Erythroblast (primary cell): ENCODE measurements at regions not wholly inside any gene's neighbourhood (a gene's known extent, or its start where the extent isn't known, plus 50 kb on each side); places are given as distances from the start of the nearest gene placed in this dataset.
A peak's percentile ranks its signal among the peaks of the same experiment; 100 is the strongest.
"Not testable (repeated sequence)": the region's sequence is repeated elsewhere in the genome, so short reads cannot be mapped to it uniquely, and the experiment has no call there.

ENCODE experiments used
- DNase-seq, 2 experiments: peaks; one replicate each; lab custom pipeline; 2025; lab: John Stamatoyannopoulos, UW
- GATA1 ChIP-seq: IDR thresholded peaks from 2 replicates; pipeline ENCODE4 v1.6.1; 2011; ENCODE audit warnings: low read depth, mild to moderate bottlenecking, control low read depth, low read length, moderate library complexity
- POLR2A ChIP-seq: IDR thresholded peaks from 2 replicates; pipeline ENCODE4 v1.6.1; 2011; ENCODE audit warnings: mild to moderate bottlenecking, low read length

GRCh38 chr1:172766462-172766861, 107.6 kb downstream of the FASLG start:
- DNase-seq = no peak
- TF ChIP-seq GATA1 (no peak), POLR2A (no peak)

GRCh38 chr1:172770071-172770470, 111.2 kb downstream of the FASLG start:
- no peak for TF ChIP-seq POLR2A
- TF ChIP-seq GATA1 = no peak
- no peak for DNase-seq

- TF ChIP-seq GATA1 (no peak), POLR2A (no peak)
- DNase-seq = no peak
Observed at GRCh38 chr1:172774561-172774960, 115.7 kb downstream of the FASLG start.

GRCh38 chr1:172775606-172776005, 116.7 kb downstream of the FASLG start:
- no peak for TF ChIP-seq GATA1
- TF ChIP-seq POLR2A = no peak
- DNase-seq = no peak

- TF ChIP-seq GATA1 = no peak
- no peak for TF ChIP-seq POLR2A
Observed at GRCh38 chr1:172776071-172776470, 117.2 kb downstream of the FASLG start.

GRCh38 chr1:172777767-172778166, 118.9 kb downstream of the FASLG start:
- no peak for TF ChIP-seq GATA1
- no peak for TF ChIP-seq POLR2A
- no peak for DNase-seq

More at GRCh38 chr1:172776071-172776470, 117.2 kb downstream of the FASLG start:
- no peak for DNase-seq

- peak in 1 of 2 experiments; percentile 42 for DNase-seq
- TF ChIP-seq POLR2A (no peak), GATA1 (no peak)
Observed at GRCh38 chr1:172778456-172779455, 119.9 kb downstream of the FASLG start.

- TF ChIP-seq POLR2A = no peak
- TF ChIP-seq GATA1 = no peak
- DNase-seq = no peak
Observed at GRCh38 chr1:172779491-172779890, 120.6 kb downstream of the FASLG start.

- DNase-seq = no peak
- TF ChIP-seq GATA1 (no peak), POLR2A (no peak)
Observed at GRCh38 chr1:172781513-172782140, 122.7 kb downstream of the FASLG start.

GRCh38 chr1:172789840-172790239, 130.9 kb downstream of the FASLG start:
- DNase-seq = no peak
- TF ChIP-seq POLR2A (no peak), GATA1 (no peak)

- DNase-seq = no peak
- no peak for TF ChIP-seq GATA1
- no peak for TF ChIP-seq POLR2A
Observed at GRCh38 chr1:172790245-172790644, 131.3 kb downstream of the FASLG start.

- no peak for DNase-seq
- no peak for TF ChIP-seq GATA1
- no peak for TF ChIP-seq POLR2A
Observed at GRCh38 chr1:172793823-172794222, 134.9 kb downstream of the FASLG start.

- TF ChIP-seq POLR2A = no peak
- no peak for TF ChIP-seq GATA1
- DNase-seq = no peak
Observed at GRCh38 chr1:172795741-172796140, 136.8 kb downstream of the FASLG start.

- DNase-seq = not testable (repeated sequence)
Observed at GRCh38 chr1:172799804-172800203, 140.9 kb downstream of the FASLG start.
